Sigmoid colon (tissue), 6 donors: ENCODE measurements at regions not wholly inside any gene's neighbourhood (a gene's known extent, or its start where the extent isn't known, plus 50 kb on each side); places are given as distances from the start of the nearest gene placed in this dataset.

ENCODE experiments used
- DNase-seq: peaks from one replicate; pipeline ENCODE4 v3.0.0-alpha.2; 2019
- H3K27ac ChIP-seq, 4 donors: fragments of 200-600 bp; sonication (generic); one replicate each; pipeline ENCODE4 v1.5.1; 2016 to 2019; ENCODE audit warnings: mild to moderate bottlenecking in 1 of 4
- H3K27me3 ChIP-seq, 3 donors: fragments of 200-600 bp; sonication (generic); one replicate each; pipeline ENCODE4 v1.5.1; 2019; ENCODE audit warnings: mild to moderate bottlenecking in 1 of 3
- H3K36me3 ChIP-seq, 4 donors: fragments of 200-600 bp; sonication (generic); one replicate each; pipeline ENCODE4 v1.5.1; 2016 to 2019
- H3K4me1 ChIP-seq, 4 donors: fragments of 200-600 bp; sonication (generic); one replicate each; pipeline ENCODE4 v1.5.1; 2017 to 2019
- H3K4me3 ChIP-seq, 4 donors: fragments of 200-600 bp; sonication (generic); one replicate each; pipeline ENCODE4 v1.5.1; 2017 to 2019; ENCODE audit warnings: mild to moderate bottlenecking in 2 of 4, moderate library complexity in 1 of 4
- H3K9me3 ChIP-seq, 4 donors: fragments of 200-600 bp in 3 of 4; sonication (generic) in 3 of 4; one replicate each; pipeline versions ENCODE4 v1.5.1 to v1.6.1; 2013 to 2019
- EP300 ChIP-seq, 4 donors: sonication (generic); formaldehyde crosslinking; IDR thresholded peaks; one replicate each; pipeline ENCODE4 v1.6.1; 2017; ENCODE audit warnings: antibody characterized with exemption in 4 of 4
- POLR2A ChIP-seq, 2 donors: fragments of 450-650 bp; IDR thresholded peaks; one replicate each; pipeline ENCODE4 v1.6.1; 2016; ENCODE audit warnings: antibody characterized with exemption in 2 of 2, mild to moderate bottlenecking in 2 of 2, moderate library complexity in 2 of 2
- POLR2AphosphoS5 ChIP-seq, 4 donors: sonication (generic); formaldehyde crosslinking; IDR thresholded peaks; one replicate each; pipeline ENCODE4 v1.6.1; 2017; ENCODE audit warnings: antibody characterized with exemption in 4 of 4
- WGBS, 2 donors: extraction: QIAGEN DNeasy Blood & Tissue Kit; methylation state at CpG; one replicate each; pipeline ENCODE4 v1.1.7; 2013; 5-methylcytosine and 5-hydroxymethylcytosine counted together
- intact Hi-C: fragments of 100-400 bp; cut with DNase I; formaldehyde crosslinking; loops from one replicate; pipeline ENCODE4 v1.15.1; 2023
- TF ChIP-seq, protein P1 (sequence below), 4 experiments: fragments of 450-650 bp in 3 of 4; fragments of 200-600 bp in 1 of 4; IDR thresholded peaks; one replicate each; pipeline ENCODE4 v1.5.1; 2016 to 2019; ENCODE audit warnings: antibody characterized with exemption in 4 of 4, mild to moderate bottlenecking in 3 of 4, moderate library complexity in 2 of 4
- donor health status: healthy with polysubstance abuse.
- donor health status: healthy.

DNA sequence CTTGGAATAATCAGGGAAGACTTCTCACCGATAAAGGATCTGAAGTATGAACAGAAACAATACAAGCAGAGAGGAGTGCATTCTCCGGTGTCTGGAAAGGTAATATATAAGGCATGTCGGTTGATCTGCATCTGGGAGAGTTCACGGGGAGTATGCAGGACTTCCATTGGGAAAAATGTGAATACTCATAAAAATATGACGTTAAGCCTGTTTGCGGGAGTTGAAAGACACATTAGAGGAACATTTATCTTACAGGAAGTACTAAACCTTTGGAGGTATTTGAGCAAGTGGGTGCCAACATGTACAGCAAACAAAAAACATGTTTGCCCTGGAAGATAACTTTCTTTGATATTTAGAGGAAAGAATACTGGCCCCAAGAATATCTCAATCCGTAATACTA lies 286.8 kb downstream of the SLITRK6 start:
- TF ChIP-seq POLR2A (IDR thresholded peaks at IDR 0.05) (no peak), EP300 (IDR thresholded peaks at IDR 0.05) (no peak), POLR2AphosphoS5 (IDR thresholded peaks at IDR 0.05) (no peak)
- TF ChIP-seq, protein P1, sequence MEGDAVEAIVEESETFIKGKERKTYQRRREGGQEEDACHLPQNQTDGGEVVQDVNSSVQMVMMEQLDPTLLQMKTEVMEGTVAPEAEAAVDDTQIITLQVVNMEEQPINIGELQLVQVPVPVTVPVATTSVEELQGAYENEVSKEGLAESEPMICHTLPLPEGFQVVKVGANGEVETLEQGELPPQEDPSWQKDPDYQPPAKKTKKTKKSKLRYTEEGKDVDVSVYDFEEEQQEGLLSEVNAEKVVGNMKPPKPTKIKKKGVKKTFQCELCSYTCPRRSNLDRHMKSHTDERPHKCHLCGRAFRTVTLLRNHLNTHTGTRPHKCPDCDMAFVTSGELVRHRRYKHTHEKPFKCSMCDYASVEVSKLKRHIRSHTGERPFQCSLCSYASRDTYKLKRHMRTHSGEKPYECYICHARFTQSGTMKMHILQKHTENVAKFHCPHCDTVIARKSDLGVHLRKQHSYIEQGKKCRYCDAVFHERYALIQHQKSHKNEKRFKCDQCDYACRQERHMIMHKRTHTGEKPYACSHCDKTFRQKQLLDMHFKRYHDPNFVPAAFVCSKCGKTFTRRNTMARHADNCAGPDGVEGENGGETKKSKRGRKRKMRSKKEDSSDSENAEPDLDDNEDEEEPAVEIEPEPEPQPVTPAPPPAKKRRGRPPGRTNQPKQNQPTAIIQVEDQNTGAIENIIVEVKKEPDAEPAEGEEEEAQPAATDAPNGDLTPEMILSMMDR (IDR thresholded peaks at IDR 0.05): no peak
- H3K4me1 ChIP-seq: peaks cover 0 to 12% (median 6%) of the 10 kb centered on the region in 4 donors
- WGBS, 2 donors: 30 to 74% methylated on average over 7 of the region's 7 CpGs
- H3K27ac ChIP-seq: no peak overlapping the region
- no peaks in the 10 kb centered on the region for H3K9me3 ChIP-seq
- intact Hi-C loops: no loop called here
- H3K36me3 ChIP-seq: no peaks in the 10 kb centered on the region
- no peak overlapping the region for H3K4me3 ChIP-seq
- DNase-seq: no peak
- no peaks in the 10 kb centered on the region for H3K27me3 ChIP-seq

DNA sequence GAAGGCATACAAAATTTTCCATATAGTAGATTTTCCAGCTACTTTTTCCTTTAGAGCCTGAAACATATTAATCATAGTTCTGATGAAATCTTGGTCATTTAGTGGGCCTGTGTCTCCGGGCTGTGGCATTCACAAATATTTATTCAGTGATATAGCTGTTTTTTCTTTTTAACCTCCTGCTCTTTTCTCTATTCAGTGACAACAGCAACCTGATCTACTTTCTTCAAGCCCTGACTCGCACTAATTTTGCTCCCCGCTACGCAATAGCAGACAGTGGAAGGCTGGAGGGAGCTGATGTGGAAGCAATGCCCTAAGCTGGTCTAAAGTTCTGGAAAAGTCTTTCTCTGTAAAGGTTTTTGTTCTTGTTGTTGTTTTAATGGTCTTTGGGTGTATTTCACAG lies 289.7 kb downstream of the SLITRK6 start:
- no peaks in the 10 kb centered on the region for H3K27me3 ChIP-seq
- H3K27ac ChIP-seq: no peak overlapping the region
- TF ChIP-seq EP300 (IDR thresholded peaks at IDR 0.05) (no peak), POLR2AphosphoS5 (IDR thresholded peaks at IDR 0.05) (no peak), POLR2A (IDR thresholded peaks at IDR 0.05) (no peak)
- TF ChIP-seq, protein P1 (IDR thresholded peaks at IDR 0.05): no peak
- no peak for DNase-seq
- intact Hi-C loops: no loop called here
- no peaks in the 10 kb centered on the region for H3K36me3 ChIP-seq
- WGBS, 2 donors: 71 to 82% methylated on average over 4 of the region's 4 CpGs
- no peak overlapping the region for H3K4me3 ChIP-seq
- no peaks in the 10 kb centered on the region for H3K9me3 ChIP-seq
- peaks cover 0 to 12% (median 6%) of the 10 kb centered on the region in 4 donors for H3K4me1 ChIP-seq

DNA sequence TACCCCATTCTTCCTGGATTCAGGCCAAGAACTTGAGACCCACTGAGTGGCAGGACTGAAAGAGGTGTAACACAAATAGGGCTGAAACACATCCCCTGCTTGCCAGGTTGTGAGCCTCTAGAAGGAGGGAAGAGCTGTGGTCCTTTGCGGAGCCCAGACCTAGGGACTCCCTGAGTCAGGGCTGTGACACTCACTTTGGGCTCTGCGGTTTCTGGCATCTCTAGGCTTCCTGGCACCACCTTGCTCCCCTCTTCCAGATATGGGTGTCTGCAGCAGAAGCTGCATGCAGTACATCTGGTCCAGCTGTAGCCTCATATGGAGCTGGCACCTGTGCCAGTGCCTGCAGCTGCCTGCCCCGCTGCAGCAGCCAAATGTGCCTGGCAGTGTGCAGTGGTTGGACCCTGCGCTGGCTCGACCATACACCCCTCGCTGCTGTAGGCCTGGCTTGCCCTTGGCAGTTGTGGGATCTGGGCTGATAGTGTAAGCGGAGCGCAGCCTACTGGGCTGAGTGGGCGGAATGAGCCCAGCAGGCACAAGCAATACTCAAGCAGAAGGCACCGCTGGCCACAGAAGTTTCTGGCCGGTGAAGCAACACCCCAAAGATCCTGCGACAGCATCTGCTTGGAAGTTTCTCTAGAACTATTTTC lies 290.4 kb downstream of the SLITRK6 start:
- H3K36me3 ChIP-seq: no peaks in the 10 kb centered on the region
- WGBS, 2 donors: 91% methylated on average over 12 of the region's 12 CpGs
- no peak overlapping the region for H3K27ac ChIP-seq
- TF ChIP-seq, protein P1 (IDR thresholded peaks at IDR 0.05): no peak
- TF ChIP-seq POLR2AphosphoS5 (IDR thresholded peaks at IDR 0.05): no peak
- no peak for TF ChIP-seq POLR2A (IDR thresholded peaks at IDR 0.05)
- TF ChIP-seq EP300 (IDR thresholded peaks at IDR 0.05): no peak
- H3K9me3 ChIP-seq: no peaks in the 10 kb centered on the region
- H3K4me3 ChIP-seq: no peak overlapping the region
- intact Hi-C loops: no loop called here
- DNase-seq: no peak
- H3K4me1 ChIP-seq: peaks cover 0 to 12% (median 6%) of the 10 kb centered on the region in 4 donors
- H3K27me3 ChIP-seq: no peaks in the 10 kb centered on the region

GRCh38 chr13:85503797-85504196 lies 295.4 kb downstream of the SLITRK6 start:
- TF ChIP-seq POLR2A (IDR thresholded peaks at IDR 0.05): no peak
- TF ChIP-seq EP300 (IDR thresholded peaks at IDR 0.05): no peak
- TF ChIP-seq, protein P1 (IDR thresholded peaks at IDR 0.05): no peak
- TF ChIP-seq POLR2AphosphoS5 (IDR thresholded peaks at IDR 0.05): no peak
- H3K4me3 ChIP-seq: no peak overlapping the region
- intact Hi-C loops: no loop called here
- no peaks in the 10 kb centered on the region for H3K4me1 ChIP-seq
- no peak overlapping the region for H3K27ac ChIP-seq
- WGBS, 2 donors: 29 to 63% methylated on average over 2 of the region's 2 CpGs
- H3K36me3 ChIP-seq: no peaks in the 10 kb centered on the region
- peaks cover 0 to 2% (median 0%) of the 10 kb centered on the region in 4 donors for H3K9me3 ChIP-seq
- no peak for DNase-seq
- no peaks in the 10 kb centered on the region for H3K27me3 ChIP-seq

GRCh38 chr13:85501616-85502015 lies 297.6 kb downstream of the SLITRK6 start:
- no peak for DNase-seq
- Histone ChIP-seq H3K9me3 (peaks cover 0 to 2% (median 0%) of the 10 kb centered on the region in 4 donors), H3K36me3 (no peaks in the 10 kb centered on the region), H3K27ac (no peak overlapping the region), H3K4me1 (peaks cover 0 to 5% (median 0%) of the 10 kb centered on the region in 4 donors), H3K27me3 (no peaks in the 10 kb centered on the region), H3K4me3 (no peak overlapping the region)
- TF ChIP-seq EP300 (IDR thresholded peaks at IDR 0.05) (no peak), POLR2AphosphoS5 (IDR thresholded peaks at IDR 0.05) (no peak), POLR2A (IDR thresholded peaks at IDR 0.05) (no peak)
- TF ChIP-seq, protein P1 (IDR thresholded peaks at IDR 0.05): no peak
- intact Hi-C loops: no loop called here
